Gastrocnemius medialis (tissue), 4 donors: ENCODE measurements at regions not wholly inside any gene's neighbourhood (a gene's known extent, or its start where the extent isn't known, plus 50 kb on each side); places are given as distances from the start of the nearest gene placed in this dataset.

ENCODE experiments used
- ATAC-seq, 2 donors: fragments of 150-250 bp; one replicate each; pipeline ENCODE4 v1.9.1; 2016
- DNase-seq, 2 donors: peaks; one replicate each; pipeline ENCODE4 v3.0.0-alpha.2; 2019
- H3K27ac ChIP-seq, 4 donors: fragments of 200-600 bp; sonication (generic); 1 replicate in 1 of 4; 2 replicates in 3 of 4; pipeline ENCODE4 v1.5.1; 2016 to 2018; ENCODE audit warnings: mild to moderate bottlenecking in 2 of 4, moderate library complexity in 1 of 4
- H3K27me3 ChIP-seq, 3 donors: fragments of 200-600 bp; sonication (generic) in 2 of 3; 1 replicate in 1 of 3; 2 replicates in 2 of 3; pipeline versions ENCODE4 v1.5.1 to v1.6.0; 2016 to 2019; ENCODE audit warnings: mild to moderate bottlenecking in 1 of 3, moderate library complexity in 1 of 3
- H3K36me3 ChIP-seq, 2 donors: fragments of 200-600 bp; sonication (generic) in 1 of 2; one replicate each; pipeline ENCODE4 v1.5.1; 2017 to 2018
- H3K4me1 ChIP-seq, 2 donors: fragments of 200-600 bp; sonication (generic) in 1 of 2; one replicate each; pipeline ENCODE4 v1.5.1; 2016 to 2017; ENCODE audit warnings: mild to moderate bottlenecking in 2 of 2
- H3K4me3 ChIP-seq, 4 donors: fragments of 200-600 bp; sonication (generic) in 3 of 4; 1 replicate in 1 of 4; 2 replicates in 3 of 4; pipeline ENCODE4 v1.5.1; 2016 to 2019; ENCODE audit warnings: mild to moderate bottlenecking in 2 of 4
- H3K9me3 ChIP-seq, 3 donors: fragments of 200-600 bp; sonication (generic) in 2 of 3; 1 replicate in 1 of 3; 2 replicates in 2 of 3; pipeline ENCODE4 v1.5.1; 2016 to 2019
- POLR2A ChIP-seq, 2 donors: fragments of 450-650 bp; IDR thresholded peaks; one replicate each; pipeline ENCODE4 v1.6.1; 2017; ENCODE audit warnings: antibody characterized with exemption in 2 of 2, mild to moderate bottlenecking in 2 of 2, moderate library complexity in 2 of 2
- in situ Hi-C, 4 donors: fragments of 200-750 bp; cut with MboI; loops; one replicate each; pipeline versions ENCODE4 v1.15.0 to v1.8.0; 2017; ENCODE audit warnings: low sequenced_read_pairs in 4 of 4
- intact Hi-C: fragments of 100-400 bp; cut with DNase I; formaldehyde crosslinking; loops from one replicate; pipeline ENCODE4 v1.15.1; 2023; ENCODE audit warnings: low total_unique reads
- TF ChIP-seq, protein P1 (sequence below), 5 experiments: fragments of 450-650 bp in 3 of 5; fragments of 200-600 bp in 2 of 5; sonication (generic) in 2 of 5; IDR thresholded peaks in 4 of 5; conservative IDR thresholded peaks in 1 of 5; 1 replicate in 4 of 5; 2 replicates in 1 of 5; pipeline ENCODE4 v1.5.1; 2016 to 2019; ENCODE audit warnings: antibody characterized with exemption in 5 of 5, mild to moderate bottlenecking in 3 of 5, moderate library complexity in 3 of 5

DNA sequence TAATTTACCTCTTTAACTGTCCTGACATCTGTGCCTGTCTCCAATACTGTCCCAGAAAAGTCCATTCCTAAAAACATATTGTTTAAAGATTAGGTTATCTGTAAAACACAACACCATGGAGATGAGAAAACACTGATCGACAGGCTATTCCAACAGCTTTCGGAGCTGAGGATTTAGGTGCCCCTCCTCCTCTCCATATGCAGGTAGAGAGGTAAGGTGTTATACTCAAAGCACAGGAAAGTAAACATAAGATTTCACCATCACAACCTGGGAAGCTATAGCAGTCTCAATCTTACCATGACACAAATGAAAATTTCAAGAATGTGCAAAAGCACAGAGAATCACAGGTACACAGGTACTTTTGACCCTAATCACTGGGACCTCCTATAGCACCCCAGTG is 60.9 kb upstream of the RASAL2 start:
- in situ Hi-C loops: loop anchor here in 2 of 4 donors (10.0 to 25.0 kb wide), 3 partner anchors 68 to 254 kb away; no protein-coding TSS in a partner anchor
- peaks cover 55 to 70% of the 10 kb centered on the region in 2 donors for H3K4me1 ChIP-seq
- no peak for DNase-seq
- H3K4me3 ChIP-seq: no peak overlapping the region
- H3K27ac ChIP-seq: peak overlapping the region; percentile 76 to 89 (median 81)
- no peaks in the 10 kb centered on the region for H3K9me3 ChIP-seq
- intact Hi-C loops: loop anchor here (5.0 kb wide), 2 partner anchors 36 to 154 kb away; no protein-coding TSS in a partner anchor
- TF ChIP-seq POLR2A (IDR thresholded peaks at IDR 0.05): no peak
- TF ChIP-seq, protein P1, sequence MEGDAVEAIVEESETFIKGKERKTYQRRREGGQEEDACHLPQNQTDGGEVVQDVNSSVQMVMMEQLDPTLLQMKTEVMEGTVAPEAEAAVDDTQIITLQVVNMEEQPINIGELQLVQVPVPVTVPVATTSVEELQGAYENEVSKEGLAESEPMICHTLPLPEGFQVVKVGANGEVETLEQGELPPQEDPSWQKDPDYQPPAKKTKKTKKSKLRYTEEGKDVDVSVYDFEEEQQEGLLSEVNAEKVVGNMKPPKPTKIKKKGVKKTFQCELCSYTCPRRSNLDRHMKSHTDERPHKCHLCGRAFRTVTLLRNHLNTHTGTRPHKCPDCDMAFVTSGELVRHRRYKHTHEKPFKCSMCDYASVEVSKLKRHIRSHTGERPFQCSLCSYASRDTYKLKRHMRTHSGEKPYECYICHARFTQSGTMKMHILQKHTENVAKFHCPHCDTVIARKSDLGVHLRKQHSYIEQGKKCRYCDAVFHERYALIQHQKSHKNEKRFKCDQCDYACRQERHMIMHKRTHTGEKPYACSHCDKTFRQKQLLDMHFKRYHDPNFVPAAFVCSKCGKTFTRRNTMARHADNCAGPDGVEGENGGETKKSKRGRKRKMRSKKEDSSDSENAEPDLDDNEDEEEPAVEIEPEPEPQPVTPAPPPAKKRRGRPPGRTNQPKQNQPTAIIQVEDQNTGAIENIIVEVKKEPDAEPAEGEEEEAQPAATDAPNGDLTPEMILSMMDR (IDR thresholded peaks at IDR 0.05 in 4 of 5, conservative IDR thresholded peaks at IDR 0.05 in 1 of 5): no peak
- H3K36me3 ChIP-seq: no peaks in the 10 kb centered on the region
- no peaks in the 10 kb centered on the region for H3K27me3 ChIP-seq
- no peak for ATAC-seq

DNA sequence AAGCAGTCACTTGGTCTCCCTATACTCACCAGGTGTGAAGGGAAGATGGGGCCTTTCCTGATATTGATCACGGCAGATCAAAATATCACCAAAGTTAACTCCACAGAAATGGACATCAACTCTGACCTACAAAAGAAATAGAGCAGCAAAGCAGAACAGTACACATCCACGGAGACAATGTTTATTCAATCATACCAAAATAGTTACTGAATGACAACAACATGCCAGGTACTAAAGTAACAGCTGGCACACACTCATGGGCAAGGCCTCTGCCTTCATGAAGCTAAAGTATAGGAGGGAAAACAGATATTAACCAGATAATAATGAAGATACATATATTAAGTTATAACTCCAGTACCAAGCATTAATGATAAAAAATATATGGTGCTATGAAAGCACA is 59.2 kb upstream of the RASAL2 start:
- H3K27ac ChIP-seq: peak overlapping the region; percentile 76 to 89 (median 81)

DNA sequence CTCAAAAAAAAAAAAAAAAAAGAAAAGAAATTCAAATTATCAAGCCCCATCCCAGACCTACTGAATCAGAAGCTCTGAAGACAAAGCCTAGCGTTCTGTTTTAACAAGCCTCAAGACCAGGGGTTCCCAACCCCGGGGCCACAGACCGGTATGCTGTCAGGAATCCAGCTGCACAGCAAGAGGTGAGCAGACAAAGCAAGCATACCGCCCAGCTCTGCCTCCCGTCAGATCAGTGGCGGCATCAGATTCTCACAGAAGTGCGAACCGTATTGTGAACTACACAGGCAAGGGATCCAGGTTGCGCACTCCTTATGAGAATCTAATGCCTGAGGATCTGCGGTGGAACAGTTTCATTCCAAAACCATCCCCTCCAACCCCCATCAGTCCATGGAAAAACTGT is 57.8 kb upstream of the RASAL2 start:
- ATAC-seq (no peak), DNase-seq (no peak)
- intact Hi-C loops (loop anchor here (5.0 kb wide), 1 partner anchor 89 kb away; no protein-coding TSS in a partner anchor), in situ Hi-C loops (loop anchor here in 2 of 4 donors (10.0 to 25.0 kb wide), 3 partner anchors 71 to 251 kb away; no protein-coding TSS in a partner anchor)
- peaks cover 32 to 52% of the 10 kb centered on the region in 2 donors for H3K4me1 ChIP-seq
- peak overlapping the region; percentile 10 to 89 (median 81) for H3K27ac ChIP-seq
- no peaks in the 10 kb centered on the region for H3K9me3 ChIP-seq
- no peaks in the 10 kb centered on the region for H3K36me3 ChIP-seq
- no peak overlapping the region for H3K4me3 ChIP-seq
- TF ChIP-seq, protein P1 (IDR thresholded peaks at IDR 0.05 in 4 of 5, conservative IDR thresholded peaks at IDR 0.05 in 1 of 5): no peak
- TF ChIP-seq POLR2A (IDR thresholded peaks at IDR 0.05): no peak
- H3K27me3 ChIP-seq: no peaks in the 10 kb centered on the region

More for the DNA sequence above, 59.2 kb upstream of the RASAL2 start:
- Histone ChIP-seq H3K9me3 (no peaks in the 10 kb centered on the region), H3K4me1 (peaks cover 40 to 60% of the 10 kb centered on the region in 2 donors), H3K4me3 (no peak overlapping the region), H3K36me3 (no peaks in the 10 kb centered on the region), H3K27me3 (no peaks in the 10 kb centered on the region)
- no peak for TF ChIP-seq POLR2A (IDR thresholded peaks at IDR 0.05)
- TF ChIP-seq, protein P1 (IDR thresholded peaks at IDR 0.05 in 4 of 5, conservative IDR thresholded peaks at IDR 0.05 in 1 of 5): no peak
- peak; percentile 39 to 72 for ATAC-seq
- in situ Hi-C loops: loop anchor here in 2 of 4 donors (10.0 to 25.0 kb wide), 3 partner anchors 70 to 253 kb away; no protein-coding TSS in a partner anchor
- peak in 1 of 2 donors; percentile 21 for DNase-seq
- intact Hi-C loops: loop anchor here (5.0 kb wide), 3 partner anchors 37 to 153 kb away; no protein-coding TSS in a partner anchor

DNA sequence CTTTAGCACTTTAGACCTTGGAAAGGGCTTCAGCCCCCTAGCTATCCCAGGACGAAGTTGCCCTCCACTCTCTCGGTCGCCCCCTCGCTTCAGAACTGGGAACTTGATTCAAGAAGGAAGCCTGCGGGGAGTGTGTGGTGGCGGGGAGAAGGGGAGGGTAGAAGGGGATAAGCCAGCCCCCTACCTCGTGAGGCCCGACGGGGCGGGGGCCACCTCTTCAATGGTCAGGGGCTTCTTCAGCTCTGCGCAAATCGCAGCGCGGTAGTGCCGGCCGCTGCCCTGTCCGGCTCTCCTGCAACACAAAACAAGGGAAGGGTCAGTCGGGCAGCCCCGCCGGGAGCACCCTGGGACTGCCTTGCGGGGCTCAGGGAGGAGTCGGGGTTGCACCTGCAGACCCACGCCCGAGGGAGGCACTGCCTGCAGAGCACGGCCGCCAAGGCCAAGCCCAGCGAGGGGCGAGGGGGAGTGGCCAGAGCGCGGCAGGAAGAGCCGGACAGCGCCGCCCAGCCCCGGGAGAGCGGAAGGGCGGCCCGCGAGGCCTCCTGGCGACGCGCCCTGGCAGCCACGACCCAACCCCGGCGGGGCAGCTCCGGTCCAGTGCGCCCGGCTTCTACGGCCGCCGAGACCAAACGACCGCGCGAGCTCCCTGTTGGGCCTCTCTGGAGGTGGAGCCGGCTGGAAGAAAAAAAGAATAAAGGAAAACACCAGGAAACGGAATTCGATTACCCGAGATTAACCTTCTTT is 56.2 kb upstream of the RASAL2 start:
- Histone ChIP-seq H3K9me3 (no peaks in the 10 kb centered on the region), H3K27ac (peak overlapping the region; percentile 80 to 89 (median 83)), H3K36me3 (no peaks in the 10 kb centered on the region), H3K4me1 (peaks cover 24 to 43% of the 10 kb centered on the region in 2 donors), H3K27me3 (no peaks in the 10 kb centered on the region), H3K4me3 (peak overlapping the region; percentile 61 to 92 (median 87))
- ATAC-seq: peak; percentile 89 to 92
- DNase-seq: peak; percentile 70 to 81
- TF ChIP-seq, protein P1 (IDR thresholded peaks at IDR 0.05 in 4 of 5, conservative IDR thresholded peaks at IDR 0.05 in 1 of 5): peak; percentile 33 to 68 (median 55)
- TF ChIP-seq POLR2A (IDR thresholded peaks at IDR 0.05): no peak
- intact Hi-C loops: loop anchor here (2.0 to 5.0 kb wide), 2 partner anchors 57 to 90 kb away; partner anchors contain the start of gene RASAL2
- in situ Hi-C loops: loop anchor here in 2 of 4 donors (10.0 to 25.0 kb wide), 3 partner anchors 73 to 250 kb away; no protein-coding TSS in a partner anchor
